ENCODE measurements at regions not wholly inside any gene's neighbourhood (a gene's known extent, or its start where the extent isn't known, plus 50 kb on each side); places are given as distances from the start of the nearest gene placed in this dataset.

DNA sequence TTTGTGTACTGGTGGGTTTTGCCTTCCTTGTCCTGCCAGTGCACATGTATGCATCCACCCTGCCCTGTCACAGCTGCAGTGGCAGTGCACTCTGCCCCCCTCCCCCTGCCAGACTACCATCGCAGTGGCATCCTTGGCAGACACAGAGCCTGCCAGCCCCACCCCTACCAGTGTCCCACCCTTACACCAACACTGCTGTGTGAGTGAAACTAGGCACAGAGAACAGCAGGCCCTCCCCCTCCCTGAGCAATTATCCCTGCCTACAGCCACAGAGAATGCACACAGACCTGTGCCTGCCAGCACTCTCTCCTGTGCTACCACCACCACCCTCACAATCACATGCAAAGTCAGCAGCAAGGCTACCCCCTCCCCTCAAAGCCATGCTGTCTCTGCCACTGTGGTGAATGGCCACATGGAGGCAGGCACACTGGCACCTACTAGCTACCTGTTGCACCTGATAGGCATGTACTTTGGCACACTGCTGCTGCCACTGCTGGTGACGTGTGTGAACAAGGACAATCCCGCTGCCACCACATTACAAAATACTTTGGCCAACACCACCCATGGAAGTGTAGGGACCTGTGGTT, 239.8 kb downstream of the CALCRL start:
- TF ChIP-seq CTCF (IDR thresholded peaks at IDR 0.05): no peak
- no peak for TF ChIP-seq POLR2A (IDR thresholded peaks at IDR 0.05)
